Loucy (cell line): ENCODE measurements at regions not wholly inside any gene's neighbourhood (a gene's known extent, or its start where the extent isn't known, plus 50 kb on each side); places are given as distances from the start of the nearest gene placed in this dataset.

ENCODE experiments used
- H2AFZ ChIP-seq: fragments of 200-600 bp; sonication (generic); 2 replicates; pipeline ENCODE4 v1.6.0; 2016; ENCODE audit warnings: antibody characterized with exemption, mild to moderate bottlenecking, low read length, moderate library complexity
- H3F3A ChIP-seq: fragments of 200-600 bp; 2 replicates; pipeline ENCODE4 v1.6.0; 2016; ENCODE audit warnings: antibody characterized with exemption, low read depth, mild to moderate bottlenecking
- H3K27me3 ChIP-seq: fragments of 200-600 bp; sonication (generic); 2 replicates; pipeline ENCODE4 v1.6.1; 2014; ENCODE audit warnings: low read length, mild to moderate bottlenecking; ENCODE audit not compliant: insufficient read depth, poor library complexity, severe bottlenecking
- H3K36me3 ChIP-seq: fragments of 200-600 bp; sonication (generic); 2 replicates; pipeline ENCODE4 v1.6.1; 2016; ENCODE audit warnings: low read length; ENCODE audit not compliant: insufficient read depth
- H3K4me1 ChIP-seq: fragments of 200-600 bp; sonication (generic); 2 replicates; pipeline ENCODE4 v1.5.1; 2014; ENCODE audit warnings: low read length, mild to moderate bottlenecking; ENCODE audit not compliant: insufficient read depth, poor library complexity, severe bottlenecking
- H3K4me2 ChIP-seq: fragments of 200-600 bp; sonication (generic); 2 replicates; pipeline ENCODE4 v1.6.0; 2014; ENCODE audit warnings: antibody characterized with exemption, low read length, low read depth, mild to moderate bottlenecking; ENCODE audit not compliant: poor library complexity, severe bottlenecking
- H3K4me3 ChIP-seq: fragments of 200-600 bp; sonication (generic); 2 replicates; pipeline ENCODE4 v1.5.1; 2014; ENCODE audit warnings: low read length, mild to moderate bottlenecking, mixed read lengths; ENCODE audit not compliant: poor library complexity, severe bottlenecking
- H3K79me2 ChIP-seq: fragments of 200-600 bp; sonication (generic); 2 replicates; pipeline ENCODE4 v1.6.1; 2014; ENCODE audit warnings: low read length; ENCODE audit not compliant: insufficient read depth
- H3K9ac ChIP-seq: fragments of 200-600 bp; sonication (generic); 2 replicates; pipeline ENCODE4 v1.6.0; 2014; ENCODE audit warnings: mild to moderate bottlenecking, low read depth, low read length, moderate library complexity; ENCODE audit not compliant: poor library complexity, severe bottlenecking
- H3K9me2 ChIP-seq: fragments of 200-600 bp; sonication (generic); replicated peaks from 2 replicates; pipeline ENCODE4 v1.6.1; 2016; ENCODE audit warnings: low read depth, low read length, mixed read lengths
- H3K9me3 ChIP-seq: fragments of 200-600 bp; sonication (generic); 2 replicates; pipeline ENCODE4 v1.6.1; 2014; ENCODE audit warnings: mild to moderate bottlenecking, antibody characterized with exemption, low read length, low read depth; ENCODE audit not compliant: insufficient read depth
- H4K20me1 ChIP-seq: fragments of 200-600 bp; sonication (generic); 2 replicates; pipeline ENCODE4 v1.6.0; 2014; ENCODE audit warnings: antibody characterized with exemption, low read length, mild to moderate bottlenecking; ENCODE audit not compliant: insufficient read depth, poor library complexity, severe bottlenecking
- CTCF ChIP-seq: fragments of 200-600 bp; sonication (generic); conservative IDR thresholded peaks from 2 replicates; pipeline ENCODE4 v1.5.1; 2014; ENCODE audit warnings: mild to moderate bottlenecking, antibody characterized with exemption, low read length
- EZH2phosphoT487 ChIP-seq: fragments of 200-600 bp; IDR thresholded peaks from 2 replicates; pipeline ENCODE4 v1.6.1; 2018; ENCODE audit warnings: antibody characterized with exemption, mild to moderate bottlenecking, moderate library complexity, borderline replicate concordance

- no peaks in the 10 kb centered on the region for H3K9me3 ChIP-seq
- no peak for TF ChIP-seq EZH2phosphoT487
- no peak for TF ChIP-seq CTCF
- no peaks in the 10 kb centered on the region for H3K36me3 ChIP-seq
- H3K9ac ChIP-seq, result no peak overlapping the region
- no peak overlapping the region for H2AFZ ChIP-seq
- no peaks in the 10 kb centered on the region for H3F3A ChIP-seq
- no peak overlapping the region for H3K4me2 ChIP-seq
- no peaks in the 10 kb centered on the region for H3K79me2 ChIP-seq
- H3K9me2 ChIP-seq, result no peaks in the 10 kb centered on the region
- no peaks in the 10 kb centered on the region for H3K4me1 ChIP-seq
- no peaks in the 10 kb centered on the region for H4K20me1 ChIP-seq
- H3K27me3 ChIP-seq, result no peaks in the 10 kb centered on the region
- no peak overlapping the region for H3K4me3 ChIP-seq
These were observed 73.0 kb downstream of the RTL6 start for GRCh38 chr22:44424867-44425693.

GRCh38 chr22:44424359-44424682 lies 73.7 kb downstream of the RTL6 start:
- Histone ChIP-seq H3K4me2 (no peak overlapping the region), H2AFZ (no peak overlapping the region), H3K4me1 (no peaks in the 10 kb centered on the region), H3K79me2 (no peaks in the 10 kb centered on the region), H3K36me3 (no peaks in the 10 kb centered on the region), H3K9me2 (no peaks in the 10 kb centered on the region), H3K9ac (no peak overlapping the region), H3K27me3 (no peaks in the 10 kb centered on the region), H4K20me1 (no peaks in the 10 kb centered on the region), H3F3A (no peaks in the 10 kb centered on the region), H3K4me3 (no peak overlapping the region), H3K9me3 (peaks cover 6% of the 10 kb centered on the region)
- TF ChIP-seq EZH2phosphoT487 (no peak), CTCF (no peak)

GRCh38 chr22:44423556-44424358 lies 74.3 kb downstream of the RTL6 start:
- H3K9ac ChIP-seq, result no peak overlapping the region
- H3K9me2 ChIP-seq, result no peaks in the 10 kb centered on the region
- H3K4me1 ChIP-seq, result no peaks in the 10 kb centered on the region
- TF ChIP-seq EZH2phosphoT487 (no peak), CTCF (no peak)
- H3K4me3 ChIP-seq, result no peak overlapping the region
- no peaks in the 10 kb centered on the region for H3K79me2 ChIP-seq
- H3K36me3 ChIP-seq, result no peaks in the 10 kb centered on the region
- H3K4me2 ChIP-seq, result no peak overlapping the region
- no peak overlapping the region for H2AFZ ChIP-seq
- peaks cover 12% of the 10 kb centered on the region for H3K9me3 ChIP-seq
- no peaks in the 10 kb centered on the region for H4K20me1 ChIP-seq
- H3K27me3 ChIP-seq, result no peaks in the 10 kb centered on the region
- no peaks in the 10 kb centered on the region for H3F3A ChIP-seq
